Testis (tissue), 2 donors: ENCODE measurements at regions not wholly inside any gene's neighbourhood (a gene's known extent, or its start where the extent isn't known, plus 50 kb on each side); places are given as distances from the start of the nearest gene placed in this dataset.

Experiments used
- CTCF ChIP-seq, 3 experiments: fragments of 450-650 bp in 2 of 3; fragments of 200-600 bp in 1 of 3; sonication (generic) in 1 of 3; IDR thresholded peaks; one replicate each; pipeline ENCODE4 v1.5.1; 2016 to 2019; ENCODE audit warnings: antibody characterized with exemption in 3 of 3, mild to moderate bottlenecking in 2 of 3, moderate library complexity in 1 of 3
- POLR2A ChIP-seq: fragments of 450-650 bp; IDR thresholded peaks from one replicate; pipeline ENCODE4 v1.6.1; 2017; ENCODE audit warnings: antibody characterized with exemption, mild to moderate bottlenecking, moderate library complexity

GRCh38 chr18:34576622-34577021 lies 133.5 kb upstream of the DTNA start:
- TF ChIP-seq CTCF (IDR thresholded peaks at IDR 0.05) (no peak), POLR2A (no peak)
